Endothelial cell of umbilical vein (primary cell): ENCODE measurements at regions not wholly inside any gene's neighbourhood (a gene's known extent, or its start where the extent isn't known, plus 50 kb on each side); places are given as distances from the start of the nearest gene placed in this dataset.

ENCODE experiments used
- BruUV-seq: library from RNA; stranded (reverse); fragments of 400-500 nt; replicated peaks from 2 replicates; lab custom pipeline; 2021; lab: Mats Ljungman, UMichigan
- CTCF ChIA-PET: fragments of 300-600, 350-600 bp; sonication (Branson Sonifier 250); formaldehyde crosslinking; loops from one replicate; lab custom pipeline; 2021; ENCODE audit warnings: antibody characterized with exemption, inconsistent platforms; lab: Charles Lee
- POLR2A ChIA-PET: fragments of 300-600, 350-600 bp; sonication (Branson Sonifier 250); formaldehyde crosslinking; loops from one replicate; lab custom pipeline; 2021; ENCODE audit warnings: antibody characterized with exemption, inconsistent platforms; lab: Charles Lee
- DNase-seq: peaks from one replicate; pipeline ENCODE4 v3.0.0-alpha.2; 2011; ENCODE audit warnings: low read depth, low spot score
- FAIRE-seq: peaks from 2 replicates; lab custom pipeline; 2011; peaks lifted over from hg19 to GRCh38; lab: Jason Lieb, UNC
- H2AFZ ChIP-seq: 2 replicates; pipeline ENCODE4 v1.6.0; 2012; ENCODE audit warnings: low read depth, low read length, control low read depth, inconsistent platforms
- H3K27ac ChIP-seq: 2 replicates; pipeline ENCODE4 v1.5.1; 2011; ENCODE audit warnings: low read depth, mild to moderate bottlenecking, control low read depth, low read length, moderate library complexity; ENCODE audit not compliant: insufficient read depth
- H3K27me3 ChIP-seq, 2 experiments: 2 replicates each; pipeline versions ENCODE4 v1.6.0 to v1.6.1; 2011; ENCODE audit warnings: low read length in 2 of 2, mixed read lengths in 1 of 2; ENCODE audit not compliant: control insufficient read depth in 2 of 2, insufficient read depth in 2 of 2
- H3K36me3 ChIP-seq, 2 experiments: 2 replicates in 1 of 2; 3 replicates in 1 of 2; pipeline ENCODE4 v1.5.1; 2011; ENCODE audit warnings: low read length in 2 of 2, mild to moderate bottlenecking in 1 of 2, moderate library complexity in 1 of 2; ENCODE audit not compliant: control insufficient read depth in 2 of 2, insufficient read depth in 2 of 2; ENCODE audit errors: extremely low read depth in 1 of 2
- H3K4me1 ChIP-seq: 3 replicates; pipeline ENCODE4 v1.5.1; 2011; ENCODE audit warnings: mild to moderate bottlenecking, low read length; ENCODE audit not compliant: control insufficient read depth, insufficient read depth; ENCODE audit errors: extremely low read depth
- H3K4me2 ChIP-seq: 2 replicates; pipeline ENCODE4 v1.6.1; 2011; ENCODE audit warnings: low read length, control low read depth, mixed read lengths; ENCODE audit not compliant: insufficient read depth
- H3K4me3 ChIP-seq, 3 experiments: fragments of 200-600 bp in 1 of 3; sonication (generic), shearing (Covaris generic) in 1 of 3; replicated peaks in 1 of 3; 2 replicates each; pipeline ENCODE4 v1.5.1; 2011 to 2016; ENCODE audit warnings: control low read depth in 3 of 3, low read length in 3 of 3, mild to moderate bottlenecking in 2 of 3, inconsistent platforms in 1 of 3, low read depth in 1 of 3, moderate library complexity in 1 of 3; ENCODE audit not compliant: insufficient read depth in 1 of 3
- H3K79me2 ChIP-seq: 2 replicates; pipeline ENCODE4 v1.6.0; 2012; ENCODE audit warnings: low read length, inconsistent platforms; ENCODE audit not compliant: control insufficient read depth, insufficient read depth
- H3K9ac ChIP-seq: replicated peaks from 2 replicates; pipeline ENCODE3; 2011; ENCODE audit warnings: low read length, control low read depth; ENCODE audit not compliant: insufficient read depth; ENCODE audit errors: extremely low read depth
- H3K9me1 ChIP-seq: replicated peaks from 3 replicates; pipeline ENCODE4 v1.6.0; 2011; ENCODE audit warnings: mild to moderate bottlenecking, low read length; ENCODE audit not compliant: control insufficient read depth, insufficient read depth; ENCODE audit errors: extremely low read depth
- H3K9me3 ChIP-seq: replicated peaks from 2 replicates; pipeline ENCODE4 v1.5.1; 2012; ENCODE audit warnings: low read length, inconsistent platforms; ENCODE audit not compliant: control insufficient read depth, insufficient read depth
- H4K20me1 ChIP-seq: replicated peaks from 2 replicates; pipeline ENCODE3; 2011; ENCODE audit warnings: mild to moderate bottlenecking, low read length; ENCODE audit not compliant: control insufficient read depth, insufficient read depth; ENCODE audit errors: extremely low read depth
- EZH2 ChIP-seq: IDR thresholded peaks from 2 replicates; pipeline ENCODE4 v1.6.1; 2012; ENCODE audit warnings: borderline replicate concordance, low read depth, mild to moderate bottlenecking, moderate library complexity, low read length, inconsistent platforms; ENCODE audit not compliant: severe bottlenecking
- FOS ChIP-seq: IDR thresholded peaks from 2 replicates; pipeline ENCODE4 v1.6.1; 2011; ENCODE audit warnings: mild to moderate bottlenecking, low read length, moderate library complexity, borderline replicate concordance; ENCODE audit not compliant: insufficient read depth
- GATA2 ChIP-seq: IDR thresholded peaks from 2 replicates; pipeline ENCODE4 v1.7.0; 2011; ENCODE audit warnings: low read depth, mild to moderate bottlenecking, moderate library complexity, mixed read lengths, low read length; ENCODE audit not compliant: insufficient read length, insufficient read depth
- JUN ChIP-seq: IDR thresholded peaks from 2 replicates; pipeline ENCODE4 v1.6.1; 2011; ENCODE audit warnings: borderline replicate concordance, low read depth; ENCODE audit not compliant: insufficient read length, insufficient read depth
- MYC ChIP-seq: IDR thresholded peaks from one replicate; pipeline ENCODE4 v1.6.1; 2011; ENCODE audit warnings: mild to moderate bottlenecking, low read depth, low read length
- POLR2A ChIP-seq: IDR thresholded peaks from 2 replicates; pipeline ENCODE4 v1.6.1; 2012; ENCODE audit warnings: low read depth, mild to moderate bottlenecking, control low read depth, low read length
- POLR2AphosphoS5 ChIP-seq: IDR thresholded peaks from 2 replicates; pipeline ENCODE4 v1.6.1; 2012; ENCODE audit warnings: low read depth, mild to moderate bottlenecking, control low read depth, low read length, moderate library complexity; ENCODE audit not compliant: insufficient read depth
- dilution Hi-C: fragments of 300-500 bp; cut with MboI; formaldehyde crosslinking; loops from one replicate; pipeline ENCODE4 v1.15.0; 2019; ENCODE audit warnings: low sequenced_read_pairs; ENCODE audit not compliant: extremely low pct_ligation_motif_present
- intact Hi-C: fragments of 100-400 bp; cut with micrococcal nuclease; formaldehyde crosslinking; loops from one replicate; pipeline ENCODE4 v1.10.0; 2022
- TF ChIP-seq, protein P1 (sequence below), 2 donors: IDR thresholded peaks; 1 replicate in 1 of 2; 2 replicates in 1 of 2; pipeline ENCODE4 v1.5.1; 2011; ENCODE audit warnings: low read length in 2 of 2, mild to moderate bottlenecking in 2 of 2, moderate library complexity in 2 of 2, control low read depth in 1 of 2, inconsistent platforms in 1 of 2, low read depth in 1 of 2; ENCODE audit not compliant: insufficient read depth in 1 of 2; ENCODE audit errors: extremely low read depth in 1 of 2
- TF ChIP-seq, protein P2 (sequence below): IDR thresholded peaks from 2 replicates; pipeline ENCODE4 v1.6.1; 2011; ENCODE audit not compliant: insufficient read depth, insufficient read length

DNA sequence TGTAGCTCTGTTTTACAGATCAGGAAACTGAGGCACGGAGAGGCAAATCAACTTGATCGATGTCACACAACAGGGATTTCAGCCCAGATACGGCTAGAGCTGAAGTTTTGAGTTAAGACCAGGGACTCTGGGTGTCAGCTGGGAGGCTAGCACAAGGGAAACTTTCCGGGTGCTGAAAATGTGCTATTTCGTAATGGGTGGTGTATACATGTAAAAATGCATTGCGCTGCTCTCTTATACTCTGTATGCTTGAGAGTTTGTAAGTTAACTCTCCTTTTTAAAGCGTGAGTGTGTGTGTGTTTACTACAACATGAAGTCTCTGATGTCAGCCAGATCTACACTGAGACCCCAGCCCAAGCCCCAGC, 227.6 kb downstream of the MN1 start:
- no peak for TF ChIP-seq POLR2A
- no peak for TF ChIP-seq JUN
- TF ChIP-seq POLR2AphosphoS5 = no peak
- TF ChIP-seq MYC = no peak
- H3K4me2 ChIP-seq = no peak overlapping the region
- intact Hi-C loops (no loop called here), dilution Hi-C loops (no loop called here)
- peaks cover 13% of the 10 kb centered on the region for H3K4me1 ChIP-seq
- H3K27me3 ChIP-seq = peaks cover 0 to 3% of the 10 kb centered on the region in 2 experiments
- CTCF ChIA-PET = no interaction called here
- no peaks in the 10 kb centered on the region for H3K79me2 ChIP-seq
- no peak overlapping the region for H3K27ac ChIP-seq
- no peak for FAIRE-seq
- H3K9ac ChIP-seq = no peak overlapping the region
- no peak for DNase-seq
- POLR2A ChIA-PET = no interaction called here
- no peaks in the 10 kb centered on the region for H3K9me1 ChIP-seq
- no peaks in the 10 kb centered on the region for H3K36me3 ChIP-seq
- H4K20me1 ChIP-seq = no peaks in the 10 kb centered on the region
- no peak overlapping the region for H2AFZ ChIP-seq
- no TSS peak for BruUV-seq
- no peak overlapping the region for H3K4me3 ChIP-seq
- H3K9me3 ChIP-seq = no peaks in the 10 kb centered on the region

DNA sequence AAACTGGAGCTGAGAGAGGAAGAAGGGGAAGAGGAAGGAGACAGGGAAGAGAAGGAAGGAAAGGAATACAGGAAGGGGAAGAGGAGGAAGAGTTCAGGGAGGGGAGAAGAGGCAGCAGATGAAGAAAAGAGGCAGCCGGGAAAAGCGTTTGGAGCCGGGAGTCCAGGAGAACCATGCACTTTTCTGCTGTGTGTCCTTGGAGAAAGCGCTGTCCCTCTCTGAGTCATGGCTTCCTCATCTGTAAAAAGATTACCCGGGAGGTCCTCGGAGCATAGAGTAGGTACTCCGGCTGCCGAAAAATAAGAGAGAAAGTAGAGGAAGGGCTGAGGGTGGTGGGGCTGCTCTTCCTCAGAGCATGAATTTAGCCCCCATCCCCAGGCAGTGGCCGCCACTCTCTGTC, 226.9 kb downstream of the MN1 start:
- Histone ChIP-seq H3K4me3 (no peak overlapping the region), H4K20me1 (no peaks in the 10 kb centered on the region), H3K36me3 (no peaks in the 10 kb centered on the region), H3K9me3 (no peaks in the 10 kb centered on the region), H3K79me2 (no peaks in the 10 kb centered on the region), H3K27me3 (peaks cover 0 to 3% of the 10 kb centered on the region in 2 experiments), H3K9ac (no peak overlapping the region), H3K4me1 (peaks cover 13% of the 10 kb centered on the region), H2AFZ (no peak overlapping the region), H3K9me1 (no peaks in the 10 kb centered on the region), H3K4me2 (no peak overlapping the region), H3K27ac (no peak overlapping the region)
- TF ChIP-seq, protein P1, sequence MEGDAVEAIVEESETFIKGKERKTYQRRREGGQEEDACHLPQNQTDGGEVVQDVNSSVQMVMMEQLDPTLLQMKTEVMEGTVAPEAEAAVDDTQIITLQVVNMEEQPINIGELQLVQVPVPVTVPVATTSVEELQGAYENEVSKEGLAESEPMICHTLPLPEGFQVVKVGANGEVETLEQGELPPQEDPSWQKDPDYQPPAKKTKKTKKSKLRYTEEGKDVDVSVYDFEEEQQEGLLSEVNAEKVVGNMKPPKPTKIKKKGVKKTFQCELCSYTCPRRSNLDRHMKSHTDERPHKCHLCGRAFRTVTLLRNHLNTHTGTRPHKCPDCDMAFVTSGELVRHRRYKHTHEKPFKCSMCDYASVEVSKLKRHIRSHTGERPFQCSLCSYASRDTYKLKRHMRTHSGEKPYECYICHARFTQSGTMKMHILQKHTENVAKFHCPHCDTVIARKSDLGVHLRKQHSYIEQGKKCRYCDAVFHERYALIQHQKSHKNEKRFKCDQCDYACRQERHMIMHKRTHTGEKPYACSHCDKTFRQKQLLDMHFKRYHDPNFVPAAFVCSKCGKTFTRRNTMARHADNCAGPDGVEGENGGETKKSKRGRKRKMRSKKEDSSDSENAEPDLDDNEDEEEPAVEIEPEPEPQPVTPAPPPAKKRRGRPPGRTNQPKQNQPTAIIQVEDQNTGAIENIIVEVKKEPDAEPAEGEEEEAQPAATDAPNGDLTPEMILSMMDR (IDR thresholded peaks at IDR 0.05; ENCODE audit: extremely low read depth in 1 of 2, insufficient read depth in 1 of 2, low read depth in 1 of 2, low read length in 2 of 2) = no peak
- TF ChIP-seq, protein P2, sequence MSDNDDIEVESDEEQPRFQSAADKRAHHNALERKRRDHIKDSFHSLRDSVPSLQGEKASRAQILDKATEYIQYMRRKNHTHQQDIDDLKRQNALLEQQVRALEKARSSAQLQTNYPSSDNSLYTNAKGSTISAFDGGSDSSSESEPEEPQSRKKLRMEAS = no peak
- TF ChIP-seq EZH2 = no peak
- TF ChIP-seq POLR2A = no peak
- TF ChIP-seq FOS = no peak
- no peak for TF ChIP-seq GATA2
- TF ChIP-seq MYC = no peak
- no peak for TF ChIP-seq POLR2AphosphoS5
- TF ChIP-seq JUN = no peak
- no peak for FAIRE-seq
- dilution Hi-C loops (no loop called here), intact Hi-C loops (loop anchor here (5.0 kb wide), 1 partner anchor 167 kb away; no protein-coding TSS in a partner anchor)
- DNase-seq = no peak
- no TSS peak for BruUV-seq
- ChIA-PET POLR2A (no interaction called here), CTCF (no interaction called here)
